GM23338 (cell line): ENCODE measurements at regions not wholly inside any gene's neighbourhood (a gene's known extent, or its start where the extent isn't known, plus 50 kb on each side); places are given as distances from the start of the nearest gene placed in this dataset.
"Not testable (repeated sequence)": the region's sequence is repeated elsewhere in the genome, so short reads cannot be mapped to it uniquely, and the experiment has no call there.

Experiments
- ATAC-seq: fragments of 200-7000 bp; cut with Tn5 transposase; 3 replicates; pipeline ENCODE4 v1.9.1; 2020
- DNase-seq: peaks from one replicate; pipeline ENCODE4 v3.0.0-alpha.2; 2015; ENCODE audit warnings: low spot score
- H2AFZ ChIP-seq: fragments of 200-600 bp; sonication (generic); 2 replicates; pipeline ENCODE4 v1.8.0; 2016; ENCODE audit warnings: antibody characterized with exemption, mild to moderate bottlenecking, moderate library complexity
- H3F3A ChIP-seq: fragments of 200-600 bp; sonication (generic); replicated peaks from 2 replicates; pipeline ENCODE4 v1.8.0; 2017; ENCODE audit warnings: antibody characterized with exemption, mixed run types, low read depth
- H3K27ac ChIP-seq: fragments of 200-600 bp; sonication (generic); 2 replicates; pipeline ENCODE4 v1.6.1; 2016; ENCODE audit warnings: low read depth
- H3K27me3 ChIP-seq: fragments of 200-600 bp; sonication (generic); 2 replicates; pipeline ENCODE4 v1.8.0; 2016; ENCODE audit warnings: mild to moderate bottlenecking, mixed run types, moderate library complexity; ENCODE audit not compliant: insufficient read depth
- H3K36me3 ChIP-seq: fragments of 200-600 bp; sonication (generic); 2 replicates; pipeline ENCODE4 v1.8.0; 2016; ENCODE audit warnings: mild to moderate bottlenecking; ENCODE audit not compliant: insufficient read depth
- H3K4me1 ChIP-seq: fragments of 200-600 bp; sonication (generic); 2 replicates; pipeline ENCODE4 v1.8.0; 2016; ENCODE audit warnings: mild to moderate bottlenecking, moderate library complexity; ENCODE audit not compliant: insufficient read depth
- H3K4me2 ChIP-seq: fragments of 200-600 bp; sonication (generic); 2 replicates; pipeline ENCODE4 v1.7.1; 2017; ENCODE audit warnings: mixed run types
- H3K4me3 ChIP-seq: fragments of 200-600 bp; sonication (generic); 2 replicates; pipeline ENCODE4 v1.6.1; 2016; ENCODE audit warnings: mixed run types
- H3K79me2 ChIP-seq: fragments of 200-600 bp; sonication (generic); replicated peaks from 2 replicates; pipeline ENCODE4 v1.8.0; 2017; ENCODE audit warnings: mild to moderate bottlenecking; ENCODE audit not compliant: insufficient read depth
- H3K9me2 ChIP-seq: fragments of 200-600 bp; sonication (generic); 2 replicates; pipeline ENCODE4 v1.8.0; 2017; ENCODE audit not compliant: insufficient read depth
- H4K20me1 ChIP-seq: fragments of 200-600 bp; sonication (generic); replicated peaks from 2 replicates; pipeline ENCODE4 v1.8.0; 2017; ENCODE audit warnings: mild to moderate bottlenecking; ENCODE audit not compliant: insufficient read depth
- H3K27ac Mint-ChIP-seq: 2 replicates; pipeline ENCODE4 v1.8.0; 2020; ENCODE audit warnings: inconsistent platforms, mild to moderate bottlenecking, moderate library complexity, mixed read lengths
- H3K27me3 Mint-ChIP-seq: 3 replicates; pipeline ENCODE4 v1.8.0; 2022; ENCODE audit warnings: low read depth, mild to moderate bottlenecking, moderate library complexity, mixed read lengths, inconsistent platforms; ENCODE audit not compliant: insufficient read depth, poor library complexity
- H3K36me3 Mint-ChIP-seq: 3 replicates; pipeline ENCODE4 v1.8.0; 2021; ENCODE audit warnings: low read depth, mild to moderate bottlenecking, inconsistent platforms, moderate library complexity, mixed read lengths
- H3K4me1 Mint-ChIP-seq: 3 replicates; pipeline ENCODE4 v1.8.0; 2020; ENCODE audit warnings: mild to moderate bottlenecking, inconsistent platforms, mixed read lengths
- H3K4me3 Mint-ChIP-seq: 3 replicates; pipeline ENCODE4 v1.8.0; 2021; ENCODE audit warnings: moderate library complexity, mild to moderate bottlenecking, inconsistent platforms, mixed read lengths
- H3K9me3 Mint-ChIP-seq: 3 replicates; pipeline ENCODE4 v1.8.0; 2020; ENCODE audit warnings: moderate library complexity, mild to moderate bottlenecking, inconsistent platforms, mixed read lengths
- EZH2phosphoT487 ChIP-seq: fragments of 200-600 bp; sonication (generic); IDR thresholded peaks from one replicate; pipeline ENCODE4 v1.8.1; 2018; ENCODE audit warnings: antibody characterized with exemption; ENCODE audit not compliant: unreplicated experiment
- JUNB ChIP-seq: IDR thresholded peaks from one replicate; pipeline ENCODE4 v1.6.1; 2016; ENCODE audit warnings: antibody characterized with exemption; ENCODE audit not compliant: unreplicated experiment
- NANOG ChIP-seq: IDR thresholded peaks from 2 replicates; pipeline ENCODE4 v1.6.1; 2016; ENCODE audit warnings: antibody characterized with exemption, borderline replicate concordance
- ZNF114 ChIP-seq: fragments of 250-450 bp; sonication (Bioruptor Pico); IDR thresholded peaks from 2 replicates; pipeline ENCODE4 v1.5.0; 2020; ENCODE audit warnings: mild to moderate bottlenecking, moderate library complexity
- TF ChIP-seq, protein P1 (sequence below): fragments of 250-450 bp; sonication (Bioruptor Pico); IDR thresholded peaks from 2 replicates; pipeline ENCODE4 v1.5.0; 2020; ENCODE audit warnings: mild to moderate bottlenecking, moderate library complexity

DNA sequence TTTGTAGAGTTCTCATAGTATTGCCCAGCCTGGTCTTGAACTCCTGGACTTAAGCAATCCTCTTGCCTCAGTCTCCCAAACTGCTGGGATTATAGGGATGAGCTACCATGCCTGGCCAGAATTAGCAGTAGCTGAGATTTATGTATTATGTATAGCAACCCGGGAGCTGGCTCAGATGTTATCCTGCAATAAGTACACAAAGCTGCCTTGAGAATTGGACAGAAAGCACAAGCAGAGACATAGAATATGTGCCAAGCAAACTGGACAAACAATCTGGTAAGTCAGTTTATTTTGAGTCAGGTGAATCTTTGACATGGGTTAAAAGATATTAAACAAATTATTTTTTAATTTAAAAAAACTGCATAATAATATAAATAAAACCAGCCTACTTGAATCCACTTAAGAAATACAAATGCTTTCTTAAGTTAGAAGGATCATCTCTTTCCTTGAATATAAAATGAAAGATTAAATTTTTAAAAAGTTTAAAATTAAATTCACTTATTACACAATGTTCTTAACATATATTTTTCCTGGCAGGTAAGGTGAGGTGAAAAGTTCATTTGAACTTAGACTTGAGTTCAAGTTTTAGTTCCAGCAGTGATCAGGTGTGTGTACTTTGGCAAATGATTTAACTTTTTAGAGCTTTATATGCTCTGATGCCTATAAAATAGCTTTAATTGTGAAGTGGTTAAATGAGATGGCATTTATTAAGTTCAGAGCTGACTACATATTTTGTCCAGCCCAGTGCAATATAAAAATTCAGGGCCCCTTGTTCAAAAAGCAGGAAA lies 87.8 kb upstream of the ACSL1 start (continued):
- TF ChIP-seq, protein P1, sequence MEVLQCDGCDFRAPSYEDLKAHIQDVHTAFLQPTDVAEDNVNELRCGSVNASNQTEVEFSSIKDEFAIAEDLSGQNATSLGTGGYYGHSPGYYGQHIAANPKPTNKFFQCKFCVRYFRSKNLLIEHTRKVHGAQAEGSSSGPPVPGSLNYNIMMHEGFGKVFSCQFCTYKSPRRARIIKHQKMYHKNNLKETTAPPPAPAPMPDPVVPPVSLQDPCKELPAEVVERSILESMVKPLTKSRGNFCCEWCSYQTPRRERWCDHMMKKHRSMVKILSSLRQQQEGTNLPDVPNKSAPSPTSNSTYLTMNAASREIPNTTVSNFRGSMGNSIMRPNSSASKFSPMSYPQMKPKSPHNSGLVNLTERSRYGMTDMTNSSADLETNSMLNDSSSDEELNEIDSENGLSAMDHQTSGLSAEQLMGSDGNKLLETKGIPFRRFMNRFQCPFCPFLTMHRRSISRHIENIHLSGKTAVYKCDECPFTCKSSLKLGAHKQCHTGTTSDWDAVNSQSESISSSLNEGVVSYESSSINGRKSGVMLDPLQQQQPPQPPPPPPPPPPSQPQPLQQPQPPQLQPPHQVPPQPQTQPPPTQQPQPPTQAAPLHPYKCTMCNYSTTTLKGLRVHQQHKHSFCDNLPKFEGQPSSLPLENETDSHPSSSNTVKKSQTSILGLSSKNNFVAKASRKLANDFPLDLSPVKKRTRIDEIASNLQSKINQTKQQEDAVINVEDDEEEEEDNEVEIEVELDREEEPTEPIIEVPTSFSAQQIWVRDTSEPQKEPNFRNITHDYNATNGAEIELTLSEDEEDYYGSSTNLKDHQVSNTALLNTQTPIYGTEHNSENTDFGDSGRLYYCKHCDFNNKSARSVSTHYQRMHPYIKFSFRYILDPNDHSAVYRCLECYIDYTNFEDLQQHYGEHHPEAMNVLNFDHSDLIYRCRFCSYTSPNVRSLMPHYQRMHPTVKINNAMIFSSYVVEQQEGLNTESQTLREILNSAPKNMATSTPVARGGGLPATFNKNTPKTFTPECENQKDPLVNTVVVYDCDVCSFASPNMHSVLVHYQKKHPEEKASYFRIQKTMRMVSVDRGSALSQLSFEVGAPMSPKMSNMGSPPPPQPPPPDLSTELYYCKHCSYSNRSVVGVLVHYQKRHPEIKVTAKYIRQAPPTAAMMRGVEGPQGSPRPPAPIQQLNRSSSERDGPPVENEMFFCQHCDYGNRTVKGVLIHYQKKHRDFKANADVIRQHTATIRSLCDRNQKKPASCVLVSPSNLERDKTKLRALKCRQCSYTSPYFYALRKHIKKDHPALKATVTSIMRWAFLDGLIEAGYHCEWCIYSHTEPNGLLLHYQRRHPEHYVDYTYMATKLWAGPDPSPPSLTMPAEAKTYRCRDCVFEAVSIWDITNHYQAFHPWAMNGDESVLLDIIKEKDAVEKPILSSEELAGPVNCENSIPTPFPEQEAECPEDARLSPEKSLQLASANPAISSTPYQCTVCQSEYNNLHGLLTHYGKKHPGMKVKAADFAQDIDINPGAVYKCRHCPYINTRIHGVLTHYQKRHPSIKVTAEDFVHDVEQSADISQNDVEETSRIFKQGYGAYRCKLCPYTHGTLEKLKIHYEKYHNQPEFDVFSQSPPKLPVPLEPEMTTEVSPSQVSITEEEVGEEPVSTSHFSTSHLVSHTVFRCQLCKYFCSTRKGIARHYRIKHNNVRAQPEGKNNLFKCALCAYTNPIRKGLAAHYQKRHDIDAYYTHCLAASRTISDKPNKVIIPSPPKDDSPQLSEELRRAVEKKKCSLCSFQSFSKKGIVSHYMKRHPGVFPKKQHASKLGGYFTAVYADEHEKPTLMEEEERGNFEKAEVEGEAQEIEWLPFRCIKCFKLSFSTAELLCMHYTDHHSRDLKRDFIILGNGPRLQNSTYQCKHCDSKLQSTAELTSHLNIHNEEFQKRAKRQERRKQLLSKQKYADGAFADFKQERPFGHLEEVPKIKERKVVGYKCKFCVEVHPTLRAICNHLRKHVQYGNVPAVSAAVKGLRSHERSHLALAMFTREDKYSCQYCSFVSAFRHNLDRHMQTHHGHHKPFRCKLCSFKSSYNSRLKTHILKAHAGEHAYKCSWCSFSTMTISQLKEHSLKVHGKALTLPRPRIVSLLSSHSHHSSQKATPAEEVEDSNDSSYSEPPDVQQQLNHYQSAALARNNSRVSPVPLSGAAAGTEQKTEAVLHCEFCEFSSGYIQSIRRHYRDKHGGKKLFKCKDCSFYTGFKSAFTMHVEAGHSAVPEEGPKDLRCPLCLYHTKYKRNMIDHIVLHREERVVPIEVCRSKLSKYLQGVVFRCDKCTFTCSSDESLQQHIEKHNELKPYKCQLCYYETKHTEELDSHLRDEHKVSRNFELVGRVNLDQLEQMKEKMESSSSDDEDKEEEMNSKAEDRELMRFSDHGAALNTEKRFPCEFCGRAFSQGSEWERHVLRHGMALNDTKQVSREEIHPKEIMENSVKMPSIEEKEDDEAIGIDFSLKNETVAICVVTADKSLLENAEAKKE (CRISPR knock-in tag) = no peak
- TF ChIP-seq ZNF114 (CRISPR knock-in tag) (no peak), EZH2phosphoT487 (no peak), JUNB (no peak), NANOG (no peak)

DNA sequence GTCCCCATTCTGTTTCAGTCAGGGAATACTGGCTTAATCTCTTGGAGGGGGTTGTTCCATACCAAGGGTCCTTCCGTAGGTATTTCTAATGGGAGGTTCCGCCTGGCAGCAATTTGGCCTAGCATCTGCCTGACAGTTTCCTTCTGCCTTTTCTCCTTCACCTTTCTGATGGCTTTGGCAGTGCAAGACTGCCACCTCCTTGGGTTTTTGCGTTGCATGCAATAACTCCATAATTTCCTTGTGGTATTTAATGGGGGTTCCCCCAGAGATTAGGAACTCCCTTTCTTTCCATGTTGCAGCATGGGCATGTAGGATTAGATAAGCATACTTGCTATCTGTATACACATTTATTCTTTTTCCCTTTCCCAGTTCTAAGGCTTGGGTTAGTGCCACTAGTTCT lies 93.0 kb upstream of the ACSL1 start:
- not testable (repeated sequence) for H4K20me1 ChIP-seq, H3K36me3 ChIP-seq, H3K4me1 ChIP-seq, H3K27ac ChIP-seq, H3K27me3 Mint-ChIP-seq, ATAC-seq, H3K27ac Mint-ChIP-seq, H3K27me3 ChIP-seq, H3F3A ChIP-seq, H3K9me2 ChIP-seq, H2AFZ ChIP-seq, DNase-seq, H3K4me3 ChIP-seq, H3K4me3 Mint-ChIP-seq, H3K79me2 ChIP-seq, H3K4me1 Mint-ChIP-seq, H3K4me2 ChIP-seq
- Mint-ChIP-seq H3K9me3 (peaks cover 50% of the 10 kb centered on the region), H3K36me3 (peaks cover 18% of the 10 kb centered on the region)
